ENCODE measurements at regions not wholly inside any gene's neighbourhood (a gene's known extent, or its start where the extent isn't known, plus 50 kb on each side); places are given as distances from the start of the nearest gene placed in this dataset.

DNA sequence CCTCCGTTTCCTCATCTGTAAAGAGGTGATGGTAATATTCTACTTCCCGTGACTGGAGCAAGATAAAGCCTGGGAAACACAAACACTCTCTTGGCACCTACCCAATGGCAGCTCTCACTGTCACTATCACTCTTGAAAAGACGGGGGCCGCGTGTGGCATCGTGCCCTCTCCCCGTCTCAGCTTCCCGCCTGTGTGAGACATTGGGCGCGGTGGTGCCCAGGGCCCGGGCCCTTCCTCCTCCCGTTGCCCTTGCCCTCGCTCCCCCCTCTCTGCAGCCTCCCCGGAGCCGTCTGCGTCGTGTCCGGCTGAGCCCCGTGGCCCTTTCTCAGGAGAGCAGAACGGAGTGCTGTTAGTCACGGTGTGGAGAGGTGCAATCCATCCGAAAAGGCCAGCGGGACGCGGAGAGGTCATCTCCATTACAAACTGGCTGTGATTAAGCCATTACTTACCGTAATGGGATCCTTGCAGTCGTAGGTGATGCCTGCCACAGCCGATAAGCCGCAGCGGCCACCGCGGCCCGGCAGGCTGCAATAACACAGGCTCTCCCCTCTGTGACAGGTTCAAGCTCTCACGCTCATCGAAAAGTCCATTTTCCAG, 156.4 kb upstream of the ZC3H12A start:
- Histone ChIP-seq H3K9me3 (ENCODE audit: control insufficient read depth, insufficient read depth, low read depth, low read length) (no peaks in the 10 kb centered on the region), H3K4me1 (ENCODE audit: control insufficient read depth, insufficient read depth, low read length) (peaks cover 4% of the 10 kb centered on the region; the same call in 1 of the 2 replicates), H3K36me3 (ENCODE audit: control insufficient read depth in 2 of 2, insufficient read depth in 1 of 2, low read length in 2 of 2) (no peaks in the 10 kb centered on the region), H3K4me3 (ENCODE audit: low read depth, low read length) (no peak overlapping the region), H3K27ac (ENCODE audit: extremely low read depth, low read depth, low read length) (no peak overlapping the region)
- CTCF ChIA-PET, result interaction anchor here (0.5 kb wide), 1 partner anchor 440 kb away, joined by 3 read pairs; no protein-coding TSS in a partner anchor
- POLR2A ChIA-PET, result no interaction called here
- TF ChIP-seq ZNF701 (tag by site-specific recombination; IDR thresholded peaks at IDR 0.05) (no peak), ZNF670 (tag by site-specific recombination; IDR thresholded peaks at IDR 0.05; ENCODE audit: low read depth) (no peak), ZNF175 (tag by site-specific recombination; IDR thresholded peaks at IDR 0.05) (no peak), ZFP41 (tag by site-specific recombination; IDR thresholded peaks at IDR 0.05; ENCODE audit: borderline replicate concordance) (no peak), ZNF174 (tag by site-specific recombination; IDR thresholded peaks at IDR 0.05) (no peak), ZNF114 (tag by site-specific recombination; IDR thresholded peaks at IDR 0.05) (no peak), ZNF138 (tag by site-specific recombination; IDR thresholded peaks at IDR 0.05; ENCODE audit: borderline replicate concordance) (no peak), FEZF1 (tag by site-specific recombination; IDR thresholded peaks at IDR 0.05) (peak; percentile 53), ZNF23 (tag by site-specific recombination; IDR thresholded peaks at IDR 0.05; ENCODE audit: borderline replicate concordance) (no peak), ZNF837 (tag by site-specific recombination; IDR thresholded peaks at IDR 0.05) (no peak), ZNF660 (tag by site-specific recombination; IDR thresholded peaks at IDR 0.05) (no peak), ZBTB48 (tag by site-specific recombination; IDR thresholded peaks at IDR 0.05) (no peak), ZNF544 (tag by site-specific recombination; IDR thresholded peaks at IDR 0.05) (no peak), ZNF37A (tag by site-specific recombination; IDR thresholded peaks at IDR 0.05) (no peak)
- TF ChIP-seq, protein P1, sequence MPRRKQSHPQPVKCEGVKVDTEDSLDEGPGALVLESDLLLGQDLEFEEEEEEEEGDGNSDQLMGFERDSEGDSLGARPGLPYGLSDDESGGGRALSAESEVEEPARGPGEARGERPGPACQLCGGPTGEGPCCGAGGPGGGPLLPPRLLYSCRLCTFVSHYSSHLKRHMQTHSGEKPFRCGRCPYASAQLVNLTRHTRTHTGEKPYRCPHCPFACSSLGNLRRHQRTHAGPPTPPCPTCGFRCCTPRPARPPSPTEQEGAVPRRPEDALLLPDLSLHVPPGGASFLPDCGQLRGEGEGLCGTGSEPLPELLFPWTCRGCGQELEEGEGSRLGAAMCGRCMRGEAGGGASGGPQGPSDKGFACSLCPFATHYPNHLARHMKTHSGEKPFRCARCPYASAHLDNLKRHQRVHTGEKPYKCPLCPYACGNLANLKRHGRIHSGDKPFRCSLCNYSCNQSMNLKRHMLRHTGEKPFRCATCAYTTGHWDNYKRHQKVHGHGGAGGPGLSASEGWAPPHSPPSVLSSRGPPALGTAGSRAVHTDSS (tag by site-specific recombination; IDR thresholded peaks at IDR 0.05), result no peak
- TF ChIP-seq, protein P2, sequence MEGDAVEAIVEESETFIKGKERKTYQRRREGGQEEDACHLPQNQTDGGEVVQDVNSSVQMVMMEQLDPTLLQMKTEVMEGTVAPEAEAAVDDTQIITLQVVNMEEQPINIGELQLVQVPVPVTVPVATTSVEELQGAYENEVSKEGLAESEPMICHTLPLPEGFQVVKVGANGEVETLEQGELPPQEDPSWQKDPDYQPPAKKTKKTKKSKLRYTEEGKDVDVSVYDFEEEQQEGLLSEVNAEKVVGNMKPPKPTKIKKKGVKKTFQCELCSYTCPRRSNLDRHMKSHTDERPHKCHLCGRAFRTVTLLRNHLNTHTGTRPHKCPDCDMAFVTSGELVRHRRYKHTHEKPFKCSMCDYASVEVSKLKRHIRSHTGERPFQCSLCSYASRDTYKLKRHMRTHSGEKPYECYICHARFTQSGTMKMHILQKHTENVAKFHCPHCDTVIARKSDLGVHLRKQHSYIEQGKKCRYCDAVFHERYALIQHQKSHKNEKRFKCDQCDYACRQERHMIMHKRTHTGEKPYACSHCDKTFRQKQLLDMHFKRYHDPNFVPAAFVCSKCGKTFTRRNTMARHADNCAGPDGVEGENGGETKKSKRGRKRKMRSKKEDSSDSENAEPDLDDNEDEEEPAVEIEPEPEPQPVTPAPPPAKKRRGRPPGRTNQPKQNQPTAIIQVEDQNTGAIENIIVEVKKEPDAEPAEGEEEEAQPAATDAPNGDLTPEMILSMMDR (tag by site-specific recombination; IDR thresholded peaks at IDR 0.05), result no peak
- TF ChIP-seq, protein P3, sequence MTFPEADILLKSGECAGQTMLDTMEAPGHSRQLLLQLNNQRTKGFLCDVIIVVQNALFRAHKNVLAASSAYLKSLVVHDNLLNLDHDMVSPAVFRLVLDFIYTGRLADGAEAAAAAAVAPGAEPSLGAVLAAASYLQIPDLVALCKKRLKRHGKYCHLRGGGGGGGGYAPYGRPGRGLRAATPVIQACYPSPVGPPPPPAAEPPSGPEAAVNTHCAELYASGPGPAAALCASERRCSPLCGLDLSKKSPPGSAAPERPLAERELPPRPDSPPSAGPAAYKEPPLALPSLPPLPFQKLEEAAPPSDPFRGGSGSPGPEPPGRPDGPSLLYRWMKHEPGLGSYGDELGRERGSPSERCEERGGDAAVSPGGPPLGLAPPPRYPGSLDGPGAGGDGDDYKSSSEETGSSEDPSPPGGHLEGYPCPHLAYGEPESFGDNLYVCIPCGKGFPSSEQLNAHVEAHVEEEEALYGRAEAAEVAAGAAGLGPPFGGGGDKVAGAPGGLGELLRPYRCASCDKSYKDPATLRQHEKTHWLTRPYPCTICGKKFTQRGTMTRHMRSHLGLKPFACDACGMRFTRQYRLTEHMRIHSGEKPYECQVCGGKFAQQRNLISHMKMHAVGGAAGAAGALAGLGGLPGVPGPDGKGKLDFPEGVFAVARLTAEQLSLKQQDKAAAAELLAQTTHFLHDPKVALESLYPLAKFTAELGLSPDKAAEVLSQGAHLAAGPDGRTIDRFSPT (tag by site-specific recombination; IDR thresholded peaks at IDR 0.05), result peak; percentile 19; the same call in 1 of the 2 replicates
- TF ChIP-seq, protein P4, sequence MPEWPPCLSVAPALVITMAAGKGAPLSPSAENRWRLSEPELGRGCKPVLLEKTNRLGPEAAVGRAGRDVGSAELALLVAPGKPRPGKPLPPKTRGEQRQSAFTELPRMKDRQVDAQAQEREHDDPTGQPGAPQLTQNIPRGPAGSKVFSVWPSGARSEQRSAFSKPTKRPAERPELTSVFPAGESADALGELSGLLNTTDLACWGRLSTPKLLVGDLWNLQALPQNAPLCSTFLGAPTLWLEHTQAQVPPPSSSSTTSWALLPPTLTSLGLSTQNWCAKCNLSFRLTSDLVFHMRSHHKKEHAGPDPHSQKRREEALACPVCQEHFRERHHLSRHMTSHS (tag by site-specific recombination; IDR thresholded peaks at IDR 0.05), result no peak
- TF ChIP-seq, protein P5, sequence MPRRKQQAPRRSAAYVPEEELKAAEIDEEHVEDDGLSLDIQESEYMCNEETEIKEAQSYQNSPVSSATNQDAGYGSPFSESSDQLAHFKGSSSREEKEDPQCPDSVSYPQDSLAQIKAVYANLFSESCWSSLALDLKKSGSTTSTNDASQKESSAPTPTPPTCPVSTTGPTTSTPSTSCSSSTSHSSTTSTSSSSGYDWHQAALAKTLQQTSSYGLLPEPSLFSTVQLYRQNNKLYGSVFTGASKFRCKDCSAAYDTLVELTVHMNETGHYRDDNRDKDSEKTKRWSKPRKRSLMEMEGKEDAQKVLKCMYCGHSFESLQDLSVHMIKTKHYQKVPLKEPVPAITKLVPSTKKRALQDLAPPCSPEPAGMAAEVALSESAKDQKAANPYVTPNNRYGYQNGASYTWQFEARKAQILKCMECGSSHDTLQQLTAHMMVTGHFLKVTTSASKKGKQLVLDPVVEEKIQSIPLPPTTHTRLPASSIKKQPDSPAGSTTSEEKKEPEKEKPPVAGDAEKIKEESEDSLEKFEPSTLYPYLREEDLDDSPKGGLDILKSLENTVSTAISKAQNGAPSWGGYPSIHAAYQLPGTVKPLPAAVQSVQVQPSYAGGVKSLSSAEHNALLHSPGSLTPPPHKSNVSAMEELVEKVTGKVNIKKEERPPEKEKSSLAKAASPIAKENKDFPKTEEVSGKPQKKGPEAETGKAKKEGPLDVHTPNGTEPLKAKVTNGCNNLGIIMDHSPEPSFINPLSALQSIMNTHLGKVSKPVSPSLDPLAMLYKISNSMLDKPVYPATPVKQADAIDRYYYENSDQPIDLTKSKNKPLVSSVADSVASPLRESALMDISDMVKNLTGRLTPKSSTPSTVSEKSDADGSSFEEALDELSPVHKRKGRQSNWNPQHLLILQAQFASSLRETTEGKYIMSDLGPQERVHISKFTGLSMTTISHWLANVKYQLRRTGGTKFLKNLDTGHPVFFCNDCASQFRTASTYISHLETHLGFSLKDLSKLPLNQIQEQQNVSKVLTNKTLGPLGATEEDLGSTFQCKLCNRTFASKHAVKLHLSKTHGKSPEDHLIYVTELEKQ (tag by site-specific recombination; IDR thresholded peaks at IDR 0.05; ENCODE audit: borderline replicate concordance), result no peak
- TF ChIP-seq, protein P6, sequence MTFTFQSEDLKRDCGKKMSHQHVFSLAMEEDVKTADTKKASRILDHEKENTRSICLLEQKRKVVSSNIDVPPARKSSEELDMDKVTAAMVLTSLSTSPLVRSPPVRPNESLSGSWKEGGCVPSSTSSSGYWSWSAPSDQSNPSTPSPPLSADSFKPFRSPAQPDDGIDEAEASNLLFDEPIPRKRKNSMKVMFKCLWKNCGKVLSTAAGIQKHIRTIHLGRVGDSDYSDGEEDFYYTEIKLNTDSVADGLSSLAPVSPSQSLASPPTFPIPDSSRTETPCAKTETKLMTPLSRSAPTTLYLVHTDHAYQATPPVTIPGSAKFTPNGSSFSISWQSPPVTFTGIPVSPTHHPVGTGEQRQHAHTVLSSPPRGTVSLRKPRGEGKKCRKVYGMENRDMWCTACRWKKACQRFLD (tag by site-specific recombination; IDR thresholded peaks at IDR 0.05), result no peak
- TF ChIP-seq, protein P7, sequence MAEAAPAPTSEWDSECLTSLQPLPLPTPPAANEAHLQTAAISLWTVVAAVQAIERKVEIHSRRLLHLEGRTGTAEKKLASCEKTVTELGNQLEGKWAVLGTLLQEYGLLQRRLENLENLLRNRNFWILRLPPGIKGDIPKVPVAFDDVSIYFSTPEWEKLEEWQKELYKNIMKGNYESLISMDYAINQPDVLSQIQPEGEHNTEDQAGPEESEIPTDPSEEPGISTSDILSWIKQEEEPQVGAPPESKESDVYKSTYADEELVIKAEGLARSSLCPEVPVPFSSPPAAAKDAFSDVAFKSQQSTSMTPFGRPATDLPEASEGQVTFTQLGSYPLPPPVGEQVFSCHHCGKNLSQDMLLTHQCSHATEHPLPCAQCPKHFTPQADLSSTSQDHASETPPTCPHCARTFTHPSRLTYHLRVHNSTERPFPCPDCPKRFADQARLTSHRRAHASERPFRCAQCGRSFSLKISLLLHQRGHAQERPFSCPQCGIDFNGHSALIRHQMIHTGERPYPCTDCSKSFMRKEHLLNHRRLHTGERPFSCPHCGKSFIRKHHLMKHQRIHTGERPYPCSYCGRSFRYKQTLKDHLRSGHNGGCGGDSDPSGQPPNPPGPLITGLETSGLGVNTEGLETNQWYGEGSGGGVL (tag by site-specific recombination; IDR thresholded peaks at IDR 0.05), result peak; percentile 46; the same call in 1 of the 2 replicates
- TF ChIP-seq, protein P8, sequence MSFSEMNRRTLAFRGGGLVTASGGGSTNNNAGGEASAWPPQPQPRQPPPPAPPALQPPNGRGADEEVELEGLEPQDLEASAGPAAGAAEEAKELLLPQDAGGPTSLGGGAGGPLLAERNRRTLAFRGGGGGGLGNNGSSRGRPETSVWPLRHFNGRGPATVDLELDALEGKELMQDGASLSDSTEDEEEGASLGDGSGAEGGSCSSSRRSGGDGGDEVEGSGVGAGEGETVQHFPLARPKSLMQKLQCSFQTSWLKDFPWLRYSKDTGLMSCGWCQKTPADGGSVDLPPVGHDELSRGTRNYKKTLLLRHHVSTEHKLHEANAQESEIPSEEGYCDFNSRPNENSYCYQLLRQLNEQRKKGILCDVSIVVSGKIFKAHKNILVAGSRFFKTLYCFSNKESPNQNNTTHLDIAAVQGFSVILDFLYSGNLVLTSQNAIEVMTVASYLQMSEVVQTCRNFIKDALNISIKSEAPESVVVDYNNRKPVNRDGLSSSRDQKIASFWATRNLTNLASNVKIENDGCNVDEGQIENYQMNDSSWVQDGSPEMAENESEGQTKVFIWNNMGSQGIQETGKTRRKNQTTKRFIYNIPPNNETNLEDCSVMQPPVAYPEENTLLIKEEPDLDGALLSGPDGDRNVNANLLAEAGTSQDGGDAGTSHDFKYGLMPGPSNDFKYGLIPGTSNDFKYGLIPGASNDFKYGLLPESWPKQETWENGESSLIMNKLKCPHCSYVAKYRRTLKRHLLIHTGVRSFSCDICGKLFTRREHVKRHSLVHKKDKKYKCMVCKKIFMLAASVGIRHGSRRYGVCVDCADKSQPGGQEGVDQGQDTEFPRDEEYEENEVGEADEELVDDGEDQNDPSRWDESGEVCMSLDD (tag by site-specific recombination; IDR thresholded peaks at IDR 0.05), result no peak

Data from HEK293 (cell line).